Testis (tissue), 2 donors: ENCODE measurements at regions not wholly inside any gene's neighbourhood (a gene's known extent, or its start where the extent isn't known, plus 50 kb on each side); places are given as distances from the start of the nearest gene placed in this dataset.

Experiments
- CTCF ChIP-seq, 3 experiments: fragments of 450-650 bp in 2 of 3; fragments of 200-600 bp in 1 of 3; sonication (generic) in 1 of 3; IDR thresholded peaks; one replicate each; pipeline ENCODE4 v1.5.1; 2016 to 2019; ENCODE audit warnings: antibody characterized with exemption in 3 of 3, mild to moderate bottlenecking in 2 of 3, moderate library complexity in 1 of 3
- POLR2A ChIP-seq: fragments of 450-650 bp; IDR thresholded peaks from one replicate; pipeline ENCODE4 v1.6.1; 2017; ENCODE audit warnings: antibody characterized with exemption, mild to moderate bottlenecking, moderate library complexity

- TF ChIP-seq CTCF (IDR thresholded peaks at IDR 0.05) (no peak), POLR2A (no peak)
These were observed 714.9 kb upstream of the MDGA2 start for GRCh38 chr14:48390346-48390745.
